DND-41 (cell line): ENCODE measurements at regions not wholly inside any gene's neighbourhood (a gene's known extent, or its start where the extent isn't known, plus 50 kb on each side); places are given as distances from the start of the nearest gene placed in this dataset.

Source experiments
- ATAC-seq: fragments of 200-7000 bp; cut with Tn5 transposase; 3 replicates; pipeline ENCODE4 v1.9.1; 2021; ENCODE audit warnings: low read depth; ENCODE audit not compliant: insufficient read depth
- DNase-seq: peaks from one replicate; pipeline ENCODE4 v3.0.0-alpha.2; 2020
- H2AFZ ChIP-seq: 2 replicates; pipeline ENCODE4 v1.6.0; 2012; ENCODE audit warnings: low read depth, low read length
- H3K27ac ChIP-seq: 2 replicates; pipeline ENCODE4 v1.5.1; 2012; ENCODE audit warnings: low read length, inconsistent platforms
- H3K27me3 ChIP-seq: fragments of 200-600 bp; sonication (generic); 2 replicates; pipeline ENCODE4 v1.6.0; 2012; ENCODE audit warnings: low read length, mild to moderate bottlenecking, inconsistent platforms; ENCODE audit not compliant: insufficient read depth, poor library complexity
- H3K36me3 ChIP-seq: 2 replicates; pipeline ENCODE4 v1.5.1; 2012; ENCODE audit warnings: low read length, inconsistent platforms; ENCODE audit not compliant: insufficient read depth
- H3K4me1 ChIP-seq: 2 replicates; pipeline ENCODE4 v1.5.1; 2012; ENCODE audit warnings: mild to moderate bottlenecking, low read length; ENCODE audit not compliant: insufficient read depth
- H3K4me2 ChIP-seq: 2 replicates; pipeline ENCODE4 v1.6.0; 2012; ENCODE audit warnings: mild to moderate bottlenecking, moderate library complexity, low read length, inconsistent platforms; ENCODE audit not compliant: insufficient read depth
- H3K4me3 ChIP-seq, 2 experiments: fragments of 200-600 bp in 1 of 2; shearing (Covaris generic) in 1 of 2; 2 replicates each; pipeline ENCODE4 v1.5.1; 2012 to 2016; ENCODE audit warnings: inconsistent platforms in 2 of 2, low read length in 2 of 2, mild to moderate bottlenecking in 2 of 2, low read depth in 1 of 2, moderate library complexity in 1 of 2
- H3K79me2 ChIP-seq: 2 replicates; pipeline ENCODE4 v1.6.0; 2012; ENCODE audit warnings: low read length, inconsistent platforms; ENCODE audit not compliant: insufficient read depth
- H3K9ac ChIP-seq: 2 replicates; pipeline ENCODE4 v1.6.0; 2012; ENCODE audit warnings: low read depth, mild to moderate bottlenecking, inconsistent platforms, low read length, moderate library complexity
- H3K9me3 ChIP-seq: 2 replicates; pipeline ENCODE4 v1.5.1; 2012; ENCODE audit warnings: low read length, moderate library complexity, mild to moderate bottlenecking, inconsistent platforms; ENCODE audit not compliant: insufficient read depth, severe bottlenecking
- H4K20me1 ChIP-seq: 2 replicates; pipeline ENCODE4 v1.6.0; 2012; ENCODE audit warnings: low read length; ENCODE audit not compliant: insufficient read depth
- CTCF ChIP-seq: IDR thresholded peaks from 2 replicates; pipeline ENCODE4 v1.5.1; 2012; ENCODE audit warnings: borderline replicate concordance, low read length, moderate library complexity, mild to moderate bottlenecking; ENCODE audit not compliant: poor library complexity, severe bottlenecking; ENCODE audit errors: extremely low read depth
- EZH2 ChIP-seq: IDR thresholded peaks from 3 replicates; pipeline ENCODE4 v1.6.1; 2012; ENCODE audit warnings: borderline replicate concordance, low read depth, mild to moderate bottlenecking, moderate library complexity, low read length, inconsistent platforms; ENCODE audit not compliant: severe bottlenecking

DNA sequence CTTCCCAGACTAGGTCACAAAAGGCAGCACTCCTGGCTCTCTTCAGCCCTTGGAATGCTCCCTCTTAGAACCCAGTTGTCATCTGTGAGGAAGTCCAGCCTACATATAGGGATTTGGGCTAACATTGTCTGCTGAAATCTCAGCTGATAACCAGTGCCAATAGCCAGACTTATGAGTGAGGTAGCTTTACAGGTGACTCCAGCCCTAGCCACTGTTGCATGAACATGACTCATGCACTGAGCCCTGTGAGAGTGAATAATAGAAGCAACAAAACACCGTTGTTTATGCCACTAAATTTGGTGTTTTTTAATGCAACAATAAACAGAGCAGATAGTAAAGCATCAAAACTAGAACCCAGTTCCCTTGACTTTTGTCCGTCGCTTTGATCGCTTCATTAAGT is 433.2 kb downstream of the STIM2 start:
- Histone ChIP-seq H3K79me2 (no peaks in the 10 kb centered on the region), H3K4me3 (no peak overlapping the region), H3K36me3 (no peaks in the 10 kb centered on the region), H3K4me1 (no peaks in the 10 kb centered on the region), H3K9me3 (no peaks in the 10 kb centered on the region), H3K4me2 (no peak overlapping the region), H4K20me1 (no peaks in the 10 kb centered on the region), H3K27me3 (no peaks in the 10 kb centered on the region), H3K27ac (no peak overlapping the region), H2AFZ (no peak overlapping the region), H3K9ac (no peak overlapping the region)
- DNase-seq, result no peak
- no peak for TF ChIP-seq CTCF
- TF ChIP-seq EZH2, result no peak
- no peak for ATAC-seq

DNA sequence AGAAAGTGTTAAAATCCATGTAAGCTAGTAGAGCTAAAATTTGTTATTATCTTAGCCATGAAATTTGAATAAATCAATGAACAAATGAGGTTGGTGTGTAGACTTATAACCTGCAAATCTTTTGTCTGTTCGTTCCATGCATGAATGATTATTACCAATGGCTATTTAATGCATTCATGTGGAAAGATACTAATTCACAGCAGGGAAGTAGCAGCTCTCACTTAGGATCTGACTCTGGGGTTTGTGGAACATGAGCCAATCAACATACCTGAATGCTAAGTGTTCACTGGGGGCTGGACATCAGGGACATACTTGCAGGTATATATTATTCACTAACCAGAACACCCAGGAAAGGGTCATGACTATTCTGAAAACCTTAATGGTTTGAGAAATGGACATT is 444.1 kb downstream of the STIM2 start:
- Histone ChIP-seq H3K27me3 (no peaks in the 10 kb centered on the region), H3K36me3 (no peaks in the 10 kb centered on the region), H3K27ac (no peak overlapping the region), H3K4me3 (no peak overlapping the region), H3K9me3 (no peaks in the 10 kb centered on the region), H3K9ac (no peak overlapping the region), H4K20me1 (no peaks in the 10 kb centered on the region), H3K79me2 (no peaks in the 10 kb centered on the region), H3K4me1 (no peaks in the 10 kb centered on the region), H2AFZ (no peak overlapping the region), H3K4me2 (no peak overlapping the region)
- ATAC-seq (no peak), DNase-seq (no peak)
- TF ChIP-seq EZH2, result no peak
- no peak for TF ChIP-seq CTCF

GRCh38 chr4:27305246-27305645 is 444.6 kb downstream of the STIM2 start:
- Histone ChIP-seq H3K4me3 (no peak overlapping the region), H2AFZ (no peak overlapping the region), H3K4me1 (no peaks in the 10 kb centered on the region), H4K20me1 (no peaks in the 10 kb centered on the region), H3K79me2 (no peaks in the 10 kb centered on the region), H3K27me3 (no peaks in the 10 kb centered on the region), H3K9ac (no peak overlapping the region), H3K27ac (no peak overlapping the region), H3K9me3 (no peaks in the 10 kb centered on the region), H3K36me3 (no peaks in the 10 kb centered on the region), H3K4me2 (no peak overlapping the region)
- no peak for TF ChIP-seq EZH2
- no peak for TF ChIP-seq CTCF
- no peak for ATAC-seq
- no peak for DNase-seq

DNA sequence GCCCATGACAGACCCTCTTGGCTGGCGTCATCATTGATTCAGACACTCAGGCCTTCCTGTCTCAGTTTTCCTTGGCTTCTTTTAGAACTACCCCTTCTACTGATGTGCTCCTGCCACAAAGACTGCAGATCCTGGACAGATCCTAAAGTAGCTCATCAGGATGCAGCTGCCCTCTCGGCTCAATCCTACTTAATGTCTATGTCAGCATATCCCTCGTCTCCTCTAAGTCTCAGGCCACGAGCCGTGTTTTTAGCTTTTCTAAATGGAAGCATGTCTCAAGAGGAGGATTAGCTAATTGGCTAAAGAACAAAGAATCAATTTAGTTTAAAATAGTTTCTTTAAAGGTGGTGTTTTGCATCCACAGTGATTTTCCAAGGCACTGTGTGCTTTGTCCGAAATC is 447.7 kb downstream of the STIM2 start:
- no peak overlapping the region for H3K4me2 ChIP-seq
- no peaks in the 10 kb centered on the region for H3K79me2 ChIP-seq
- no peak overlapping the region for H3K4me3 ChIP-seq
- H3K36me3 ChIP-seq, result no peaks in the 10 kb centered on the region
- H3K9me3 ChIP-seq, result no peaks in the 10 kb centered on the region
- no peak overlapping the region for H2AFZ ChIP-seq
- TF ChIP-seq CTCF (no peak), EZH2 (no peak)
- H4K20me1 ChIP-seq, result no peaks in the 10 kb centered on the region
- H3K27ac ChIP-seq, result no peak overlapping the region
- ATAC-seq (no peak), DNase-seq (no peak)
- no peaks in the 10 kb centered on the region for H3K4me1 ChIP-seq
- no peaks in the 10 kb centered on the region for H3K27me3 ChIP-seq
- H3K9ac ChIP-seq, result no peak overlapping the region
